ENCODE measurements at regions not wholly inside any gene's neighbourhood (a gene's known extent, or its start where the extent isn't known, plus 50 kb on each side); places are given as distances from the start of the nearest gene placed in this dataset.
"Not testable (repeated sequence)": the region's sequence is repeated elsewhere in the genome, so short reads cannot be mapped to it uniquely, and the experiment has no call there.

- Mint-ChIP-seq H3K36me3 (ENCODE audit: low read depth) (no peaks in the 10 kb centered on the region), H3K4me1 (ENCODE audit: low read depth) (no peaks in the 10 kb centered on the region), H3K9me3 (no peaks in the 10 kb centered on the region), H3K27ac (no peak overlapping the region), H3K4me3 (no peak overlapping the region), H3K27me3 (peaks cover 56% of the 10 kb centered on the region)
- DNase-seq, result no peak
These were observed 130.8 kb upstream of the EEF2KMT start for GRCh38 chr16:5228369-5228768.

- Mint-ChIP-seq H3K27me3 (peaks cover 42% of the 10 kb centered on the region), H3K36me3 (ENCODE audit: low read depth) (no peaks in the 10 kb centered on the region), H3K27ac (no peak overlapping the region), H3K4me3 (no peak overlapping the region), H3K4me1 (ENCODE audit: low read depth) (no peaks in the 10 kb centered on the region), H3K9me3 (no peaks in the 10 kb centered on the region)
- no peak for DNase-seq
These were observed 128.5 kb upstream of the EEF2KMT start for GRCh38 chr16:5225931-5226655.

GRCh38 chr16:5222761-5223160, 125.2 kb upstream of the EEF2KMT start:
- H3K27ac Mint-ChIP-seq, result no peak overlapping the region
- H3K9me3 Mint-ChIP-seq, result no peaks in the 10 kb centered on the region
- no peak overlapping the region for H3K4me3 Mint-ChIP-seq
- no peaks in the 10 kb centered on the region for H3K4me1 Mint-ChIP-seq (ENCODE audit: low read depth)
- DNase-seq, result no peak
- no peaks in the 10 kb centered on the region for H3K36me3 Mint-ChIP-seq (ENCODE audit: low read depth)
- peaks cover 47% of the 10 kb centered on the region for H3K27me3 Mint-ChIP-seq

GRCh38 chr16:5221831-5222230, 124.2 kb upstream of the EEF2KMT start:
- H3K4me1 Mint-ChIP-seq (ENCODE audit: low read depth); H3K4me3 Mint-ChIP-seq; DNase-seq; H3K36me3 Mint-ChIP-seq (ENCODE audit: low read depth); H3K9me3 Mint-ChIP-seq; H3K27ac Mint-ChIP-seq: not testable (repeated sequence)
- H3K27me3 Mint-ChIP-seq, result peaks cover 49% of the 10 kb centered on the region

- no peak for DNase-seq
- Mint-ChIP-seq H3K4me3 (no peak overlapping the region), H3K4me1 (ENCODE audit: low read depth) (no peaks in the 10 kb centered on the region), H3K27me3 (peaks cover 45% of the 10 kb centered on the region), H3K27ac (no peak overlapping the region), H3K9me3 (no peaks in the 10 kb centered on the region), H3K36me3 (ENCODE audit: low read depth) (no peaks in the 10 kb centered on the region)
These were observed 123.1 kb upstream of the EEF2KMT start for GRCh38 chr16:5220705-5221104.

GRCh38 chr16:5216441-5217080, 119.0 kb upstream of the EEF2KMT start:
- Mint-ChIP-seq H3K27ac (no peak overlapping the region), H3K9me3 (no peaks in the 10 kb centered on the region), H3K36me3 (ENCODE audit: low read depth) (no peaks in the 10 kb centered on the region), H3K4me3 (no peak overlapping the region), H3K27me3 (peaks cover 53% of the 10 kb centered on the region), H3K4me1 (ENCODE audit: low read depth) (no peaks in the 10 kb centered on the region)
- DNase-seq, result no peak

- H3K4me3 Mint-ChIP-seq, result no peak overlapping the region
- no peaks in the 10 kb centered on the region for H3K36me3 Mint-ChIP-seq (ENCODE audit: low read depth)
- peaks cover 53% of the 10 kb centered on the region for H3K27me3 Mint-ChIP-seq
- DNase-seq, result no peak
- H3K9me3 Mint-ChIP-seq, result no peaks in the 10 kb centered on the region
- H3K4me1 Mint-ChIP-seq (ENCODE audit: low read depth), result no peaks in the 10 kb centered on the region
- H3K27ac Mint-ChIP-seq, result no peak overlapping the region
These were observed 118.3 kb upstream of the EEF2KMT start for GRCh38 chr16:5215901-5216300.

- Mint-ChIP-seq H3K27me3 (peaks cover 48% of the 10 kb centered on the region), H3K4me3 (no peak overlapping the region), H3K27ac (no peak overlapping the region), H3K4me1 (ENCODE audit: low read depth) (no peaks in the 10 kb centered on the region), H3K9me3 (no peaks in the 10 kb centered on the region), H3K36me3 (ENCODE audit: low read depth) (no peaks in the 10 kb centered on the region)
- no peak for DNase-seq
These were observed 116.9 kb upstream of the EEF2KMT start for GRCh38 chr16:5214466-5214865.

GRCh38 chr16:5212501-5212900, 114.9 kb upstream of the EEF2KMT start:
- H3K4me3 Mint-ChIP-seq; H3K27ac Mint-ChIP-seq; H3K9me3 Mint-ChIP-seq; H3K4me1 Mint-ChIP-seq (ENCODE audit: low read depth); DNase-seq; H3K36me3 Mint-ChIP-seq (ENCODE audit: low read depth): not testable (repeated sequence)
- peaks cover 34% of the 10 kb centered on the region for H3K27me3 Mint-ChIP-seq

- H3K4me3 Mint-ChIP-seq; H3K4me1 Mint-ChIP-seq (ENCODE audit: low read depth); DNase-seq; H3K9me3 Mint-ChIP-seq; H3K36me3 Mint-ChIP-seq (ENCODE audit: low read depth); H3K27ac Mint-ChIP-seq: not testable (repeated sequence)
- H3K27me3 Mint-ChIP-seq, result peaks cover 15% of the 10 kb centered on the region
These were observed 110.4 kb upstream of the EEF2KMT start for GRCh38 chr16:5207862-5208498.

- H3K4me1 Mint-ChIP-seq (ENCODE audit: low read depth), result no peaks in the 10 kb centered on the region
- H3K9me3 Mint-ChIP-seq, result no peaks in the 10 kb centered on the region
- H3K27ac Mint-ChIP-seq, result no peak overlapping the region
- no peaks in the 10 kb centered on the region for H3K36me3 Mint-ChIP-seq (ENCODE audit: low read depth)
- H3K4me3 Mint-ChIP-seq, result no peak overlapping the region
- DNase-seq, result no peak
- H3K27me3 Mint-ChIP-seq, result peaks cover 5% of the 10 kb centered on the region
These were observed 109.5 kb upstream of the EEF2KMT start for GRCh38 chr16:5207001-5207523.

GRCh38 chr16:5206331-5206990, 108.9 kb upstream of the EEF2KMT start:
- H3K27me3 Mint-ChIP-seq, result no peaks in the 10 kb centered on the region
- H3K27ac Mint-ChIP-seq, result no peak overlapping the region
- DNase-seq, result no peak
- no peaks in the 10 kb centered on the region for H3K36me3 Mint-ChIP-seq (ENCODE audit: low read depth)
- no peaks in the 10 kb centered on the region for H3K4me1 Mint-ChIP-seq (ENCODE audit: low read depth)
- H3K4me3 Mint-ChIP-seq, result no peak overlapping the region
- no peaks in the 10 kb centered on the region for H3K9me3 Mint-ChIP-seq

GRCh38 chr16:5205361-5206040, 107.9 kb upstream of the EEF2KMT start:
- Mint-ChIP-seq H3K4me3 (no peak overlapping the region), H3K4me1 (ENCODE audit: low read depth) (no peaks in the 10 kb centered on the region)

GRCh38 chr16:5203675-5204074, 106.1 kb upstream of the EEF2KMT start:
- not testable (repeated sequence) for H3K4me3 Mint-ChIP-seq; H3K36me3 Mint-ChIP-seq (ENCODE audit: low read depth); DNase-seq; H3K4me1 Mint-ChIP-seq (ENCODE audit: low read depth); H3K27ac Mint-ChIP-seq; H3K27me3 Mint-ChIP-seq; H3K9me3 Mint-ChIP-seq

More at GRCh38 chr16:5205361-5206040, 107.9 kb upstream of the EEF2KMT start:
- H3K27ac Mint-ChIP-seq, result no peak overlapping the region
- no peak for DNase-seq
- H3K9me3 Mint-ChIP-seq, result no peaks in the 10 kb centered on the region
- no peaks in the 10 kb centered on the region for H3K27me3 Mint-ChIP-seq
- H3K36me3 Mint-ChIP-seq (ENCODE audit: low read depth), result no peaks in the 10 kb centered on the region

All from activated T-cell treated with anti-CD3 and anti-CD28 coated beads, Interleukin-2, amount 50 U/mL, for 24 hours (primary cell).